ENCODE measurements at regions not wholly inside any gene's neighbourhood (a gene's known extent, or its start where the extent isn't known, plus 50 kb on each side); places are given as distances from the start of the nearest gene placed in this dataset.

- intact Hi-C loops (cut with DNase I): loop anchor here (10.0 kb wide), 1 partner anchor 105 kb away; no protein-coding TSS in a partner anchor
- ATAC-seq (no peak), DNase-seq (ENCODE audit: missing footprints) (no peak)
Observed at GRCh38 chr15:67969892-67970291, 84.2 kb upstream of the PIAS1 start.

- peak; percentile 56 for ATAC-seq
- DNase-seq (ENCODE audit: missing footprints): no peak
- intact Hi-C loops (cut with DNase I): no loop called here
Observed at GRCh38 chr15:67972377-67972776, 81.7 kb upstream of the PIAS1 start.

- intact Hi-C loops (cut with DNase I): no loop called here
- no peak for ATAC-seq
- no peak for DNase-seq (ENCODE audit: missing footprints)
Observed at GRCh38 chr15:67973846-67974245, 80.3 kb upstream of the PIAS1 start.

GRCh38 chr15:67976506-67977073 lies 77.5 kb upstream of the PIAS1 start:
- no peak for DNase-seq (ENCODE audit: missing footprints)
- intact Hi-C loops (cut with DNase I): no loop called here
- no peak for ATAC-seq

- DNase-seq (ENCODE audit: missing footprints): no peak
- ATAC-seq: no peak
- intact Hi-C loops (cut with DNase I): no loop called here
Observed at GRCh38 chr15:67977414-67978089, 76.6 kb upstream of the PIAS1 start.

- intact Hi-C loops (cut with DNase I): no loop called here
- ATAC-seq: no peak
- DNase-seq (ENCODE audit: missing footprints): no peak
Observed at GRCh38 chr15:67979281-67979680, 74.8 kb upstream of the PIAS1 start.

- intact Hi-C loops (cut with DNase I): no loop called here
- DNase-seq (ENCODE audit: missing footprints): no peak
- ATAC-seq: no peak
Observed at GRCh38 chr15:67980171-67980570, 73.9 kb upstream of the PIAS1 start.

- ATAC-seq (no peak), DNase-seq (ENCODE audit: missing footprints) (no peak)
- intact Hi-C loops (cut with DNase I): no loop called here
Observed at GRCh38 chr15:67980773-67981685, 73.1 kb upstream of the PIAS1 start.

- intact Hi-C loops (cut with DNase I): no loop called here
- no peak for ATAC-seq
Observed at GRCh38 chr15:67981848-67982247, 72.3 kb upstream of the PIAS1 start.

GRCh38 chr15:67991706-67992105 lies 62.4 kb upstream of the PIAS1 start:
- no peak for DNase-seq (ENCODE audit: missing footprints)
- intact Hi-C loops (cut with DNase I): no loop called here
- ATAC-seq: no peak

More at GRCh38 chr15:67981848-67982247, 72.3 kb upstream of the PIAS1 start:
- DNase-seq (ENCODE audit: missing footprints): no peak

- no peak for DNase-seq (ENCODE audit: missing footprints)
- ATAC-seq: no peak
- intact Hi-C loops (cut with DNase I): no loop called here
Observed at GRCh38 chr15:67992411-67992810, 61.7 kb upstream of the PIAS1 start.

GRCh38 chr15:67992834-67993233 lies 61.3 kb upstream of the PIAS1 start:
- no peak for ATAC-seq
- DNase-seq (ENCODE audit: missing footprints): no peak
- intact Hi-C loops (cut with DNase I): no loop called here

- intact Hi-C loops (cut with DNase I): no loop called here
- no peak for ATAC-seq
Observed at GRCh38 chr15:67997996-67998395, 56.1 kb upstream of the PIAS1 start.

GRCh38 chr15:67998599-67999133 lies 55.4 kb upstream of the PIAS1 start:
- no peak for ATAC-seq
- no peak for DNase-seq (ENCODE audit: missing footprints)
- intact Hi-C loops (cut with DNase I): no loop called here

More at GRCh38 chr15:67997996-67998395, 56.1 kb upstream of the PIAS1 start:
- DNase-seq (ENCODE audit: missing footprints): no peak

GRCh38 chr15:67999320-68000100 lies 54.6 kb upstream of the PIAS1 start:
- ATAC-seq (no peak), DNase-seq (ENCODE audit: missing footprints) (no peak)
- intact Hi-C loops (cut with DNase I): no loop called here

- DNase-seq (ENCODE audit: missing footprints): no peak
- ATAC-seq: no peak
- intact Hi-C loops (cut with DNase I): no loop called here
Observed at GRCh38 chr15:68000754-68001153, 53.4 kb upstream of the PIAS1 start.

GRCh38 chr15:68001811-68002210 lies 52.3 kb upstream of the PIAS1 start:
- ATAC-seq (no peak), DNase-seq (ENCODE audit: missing footprints) (no peak)

GRCh38 chr15:68003297-68003696 lies 50.8 kb upstream of the PIAS1 start:
- no peak for ATAC-seq
- no peak for DNase-seq (ENCODE audit: missing footprints)
- intact Hi-C loops (cut with DNase I): no loop called here

More at GRCh38 chr15:68001811-68002210, 52.3 kb upstream of the PIAS1 start:
- intact Hi-C loops (cut with DNase I): no loop called here

Measured in Right ventricle myocardium inferior (tissue), 1 donor.